Non-pigmented ciliary epithelial cell (primary cell): ENCODE measurements at regions not wholly inside any gene's neighbourhood (a gene's known extent, or its start where the extent isn't known, plus 50 kb on each side); places are given as distances from the start of the nearest gene placed in this dataset.

Experiments
- DNase-seq: peaks from one replicate; pipeline ENCODE4 v3.0.0-alpha.2; 2010; ENCODE audit warnings: low read depth

DNA sequence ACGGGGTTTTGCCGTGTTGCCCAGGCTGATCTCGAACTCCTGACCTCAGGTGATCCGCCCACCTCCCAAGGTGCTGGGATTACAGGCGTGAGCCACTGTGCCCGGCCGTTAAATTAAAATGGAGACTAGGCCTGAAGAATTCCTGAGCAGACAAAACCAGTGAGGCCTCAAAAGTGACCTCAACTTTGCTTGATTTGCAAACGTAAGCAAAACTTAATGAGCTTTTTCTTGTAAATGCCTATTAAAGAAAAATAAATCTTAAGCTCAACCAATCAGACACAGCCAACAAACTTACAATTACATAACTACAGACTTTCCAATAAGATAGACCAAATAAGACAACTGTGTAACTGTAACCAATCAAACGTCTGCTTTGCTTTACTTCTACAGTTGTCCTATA, 111.3 kb upstream of the SEMA6A start:
- no peak for DNase-seq

DNA sequence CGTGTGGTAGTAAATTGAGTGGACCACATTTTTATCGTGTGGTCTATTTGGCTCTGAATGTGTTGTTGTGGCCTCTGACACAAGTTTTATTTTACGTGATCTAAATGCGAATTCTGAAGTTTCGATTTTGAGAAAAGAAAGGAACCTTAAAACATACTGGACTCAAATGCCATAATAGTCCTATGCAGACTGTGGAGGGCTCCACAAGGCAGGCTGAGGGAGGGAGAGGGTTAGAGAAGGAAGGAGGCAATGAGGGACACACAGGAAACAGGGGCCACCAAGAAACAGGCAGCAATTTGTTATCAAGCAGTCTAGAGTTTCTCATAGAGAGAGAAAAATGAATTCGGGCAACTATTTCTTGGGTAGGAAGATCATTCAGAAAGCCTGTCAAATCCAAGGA, 110.4 kb upstream of the SEMA6A start:
- DNase-seq: no peak

DNA sequence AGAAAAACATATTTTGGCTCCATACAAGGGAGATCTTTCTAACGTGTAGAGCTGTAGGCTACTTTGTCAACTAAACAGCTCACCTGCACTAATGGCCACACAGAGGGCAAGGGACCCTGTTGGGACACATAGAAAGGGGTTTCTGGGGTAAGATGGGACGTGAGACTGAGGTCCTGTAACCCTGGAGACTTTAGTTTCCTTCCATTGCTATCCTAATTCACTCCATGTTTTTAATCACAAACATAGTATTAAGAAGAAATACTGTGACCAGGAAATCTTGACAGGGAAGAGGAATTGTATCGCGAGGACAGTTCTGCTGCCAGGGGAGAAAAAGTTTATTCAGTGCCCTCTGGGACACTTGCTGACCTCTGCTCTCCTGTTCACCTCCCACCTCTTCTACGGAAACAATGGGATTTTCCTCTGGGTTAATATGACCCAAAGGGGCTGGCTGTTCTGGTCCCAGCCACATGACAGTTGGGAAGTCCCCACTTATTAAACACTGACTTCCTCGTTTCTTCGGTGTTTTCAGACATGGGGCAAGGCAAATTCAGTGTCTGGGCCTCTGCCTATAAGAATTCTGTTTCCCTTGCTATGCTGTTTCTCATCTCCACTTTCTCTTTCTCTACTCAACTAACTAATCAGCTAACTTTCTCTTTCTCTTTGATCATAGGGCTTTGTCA, 106.9 kb upstream of the SEMA6A start:
- no peak for DNase-seq

DNA sequence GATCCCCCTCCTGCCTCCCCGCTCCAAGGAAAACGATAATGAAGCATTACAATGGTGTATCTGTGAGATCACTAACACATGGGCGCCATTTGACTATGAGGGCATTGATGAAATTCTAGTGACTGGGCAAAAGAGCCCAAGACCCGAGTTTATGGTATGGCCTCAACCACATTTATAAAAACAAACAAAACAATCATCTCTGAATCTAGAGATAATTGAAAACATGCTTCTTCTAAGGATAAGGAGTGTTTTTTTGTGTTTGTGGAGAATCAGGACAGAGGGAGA, 100.9 kb upstream of the SEMA6A start:
- no peak for DNase-seq

DNA sequence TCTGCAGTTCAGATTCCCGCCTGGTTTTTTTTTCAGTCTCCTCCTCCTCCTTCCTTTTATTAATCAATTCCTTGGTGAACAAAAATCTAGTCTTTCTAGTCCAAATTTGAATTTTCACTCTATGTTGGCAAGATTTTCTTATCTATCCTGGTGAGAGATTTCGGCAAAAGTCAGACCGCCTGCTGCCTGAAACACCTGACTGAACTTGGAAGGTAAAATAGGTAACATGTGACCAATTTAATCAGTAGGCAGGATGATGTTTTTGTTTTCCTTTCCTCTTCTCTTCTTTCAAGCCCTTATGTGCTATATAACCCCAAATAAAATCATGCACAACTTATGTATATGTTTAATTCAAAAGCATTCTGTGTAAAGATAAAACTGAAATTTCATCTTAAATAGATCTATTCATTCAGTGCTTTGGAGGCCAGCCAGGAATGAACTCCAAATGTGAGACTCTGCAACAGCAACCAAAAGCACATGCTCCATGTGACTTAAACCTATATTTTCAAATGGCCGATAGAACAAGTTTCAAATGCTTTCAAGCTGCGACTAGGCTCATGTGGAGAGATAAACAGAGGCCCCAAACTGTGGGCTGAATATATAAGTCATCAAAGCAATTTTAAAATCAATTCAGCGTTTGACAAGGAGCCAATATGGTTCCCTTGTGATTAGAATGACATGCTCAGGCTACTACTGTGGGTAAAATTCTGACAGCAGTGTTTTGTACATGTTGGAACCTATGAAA, 100.4 kb upstream of the SEMA6A start:
- no peak for DNase-seq

DNA sequence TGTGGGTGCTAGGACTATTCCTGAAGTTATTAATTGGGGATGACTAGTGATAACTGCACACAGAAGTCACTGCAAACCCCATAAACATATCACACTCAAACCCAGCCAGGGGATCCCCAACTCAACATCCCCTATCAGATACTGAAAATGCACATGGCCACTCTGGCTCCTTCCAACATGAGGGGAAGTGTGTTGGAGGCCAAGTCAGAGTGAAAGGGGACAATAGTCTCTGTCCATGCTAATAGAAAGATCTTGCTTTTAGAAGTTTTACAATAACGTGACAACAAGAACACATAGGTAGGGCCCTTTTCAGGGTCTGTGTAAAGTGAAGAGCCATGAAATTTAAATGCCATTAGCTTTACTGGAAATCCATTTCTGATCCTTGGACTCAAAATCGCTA, 98.8 kb upstream of the SEMA6A start:
- DNase-seq: no peak

DNA sequence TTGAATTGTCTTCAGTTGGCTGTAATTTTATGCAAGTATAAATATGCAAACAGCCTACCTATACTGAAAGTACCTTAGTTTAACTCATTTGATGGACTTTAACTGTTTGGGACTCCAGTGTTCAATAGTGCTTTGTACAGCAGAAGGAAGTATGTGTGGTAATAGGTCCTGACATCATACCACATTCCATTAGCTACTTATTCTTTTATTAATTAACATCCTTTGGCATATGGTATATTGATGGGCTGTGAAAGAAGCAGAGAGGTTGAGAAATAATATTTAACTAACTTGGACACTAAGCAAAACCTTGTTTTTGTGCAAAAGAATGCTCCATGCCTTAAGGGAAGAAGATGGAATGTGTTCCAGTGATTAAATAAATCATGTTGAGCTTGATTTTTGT, 97.6 kb upstream of the SEMA6A start:
- DNase-seq: no peak

DNA sequence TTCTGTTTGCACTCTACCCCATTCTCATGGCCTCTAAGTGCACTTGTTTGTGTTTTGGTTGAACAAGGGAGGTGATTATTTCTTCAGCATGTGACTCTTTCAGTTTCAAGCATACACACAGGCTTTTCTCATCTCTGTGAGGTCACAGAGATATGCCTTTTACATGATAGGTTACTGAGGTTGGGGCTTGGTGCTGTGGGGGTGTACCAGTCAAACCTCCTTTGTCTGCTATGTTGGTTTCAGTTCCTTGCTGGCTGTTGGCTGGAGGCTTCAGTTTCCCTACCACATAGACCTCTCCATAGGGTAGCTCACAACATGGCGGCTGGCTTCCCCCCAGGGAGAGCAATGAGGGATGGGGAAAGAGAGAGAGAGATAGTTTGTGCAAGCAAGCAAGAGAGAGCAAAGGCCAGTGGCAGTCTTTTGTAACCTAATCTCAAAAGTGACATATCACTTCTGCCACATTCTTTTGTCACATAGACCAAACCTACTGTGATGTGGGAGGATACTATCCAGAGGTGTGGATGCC, 96.7 kb upstream of the SEMA6A start:
- DNase-seq: no peak

DNA sequence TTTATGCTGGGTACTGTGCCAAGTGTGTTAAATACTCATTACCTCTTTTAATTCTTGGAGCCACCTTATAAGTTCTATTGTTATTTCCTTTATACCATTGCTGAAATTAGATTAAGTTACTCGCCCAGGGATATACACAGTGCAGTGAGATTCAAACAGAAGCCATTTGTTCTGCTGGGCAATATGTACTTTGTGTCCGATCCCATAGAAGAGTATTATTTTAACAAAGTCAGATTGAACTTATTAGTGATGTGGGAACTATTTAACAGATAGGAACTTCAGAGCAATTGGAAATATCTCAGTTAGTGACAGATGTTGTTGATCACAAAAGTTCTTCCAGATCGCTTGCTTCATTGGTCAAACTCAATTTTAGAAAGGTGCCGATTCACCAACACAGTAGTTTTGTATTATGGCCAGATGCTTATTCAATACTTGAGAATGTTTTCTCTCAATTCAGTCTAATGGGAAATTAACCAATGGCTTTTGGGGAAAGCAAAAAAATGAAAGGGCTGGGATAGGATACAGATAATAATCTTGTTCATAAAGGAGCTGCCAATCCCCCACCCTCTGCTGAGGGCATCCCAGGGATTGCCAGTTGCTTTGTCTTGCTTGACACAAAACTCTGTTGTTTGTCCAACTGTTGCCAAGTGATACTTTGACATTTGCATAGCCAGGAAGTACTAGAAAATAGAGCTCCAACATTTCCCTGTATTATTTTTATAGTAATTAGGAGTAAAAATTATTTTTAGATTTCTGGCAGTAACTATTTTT, 94.8 kb upstream of the SEMA6A start:
- no peak for DNase-seq

DNA sequence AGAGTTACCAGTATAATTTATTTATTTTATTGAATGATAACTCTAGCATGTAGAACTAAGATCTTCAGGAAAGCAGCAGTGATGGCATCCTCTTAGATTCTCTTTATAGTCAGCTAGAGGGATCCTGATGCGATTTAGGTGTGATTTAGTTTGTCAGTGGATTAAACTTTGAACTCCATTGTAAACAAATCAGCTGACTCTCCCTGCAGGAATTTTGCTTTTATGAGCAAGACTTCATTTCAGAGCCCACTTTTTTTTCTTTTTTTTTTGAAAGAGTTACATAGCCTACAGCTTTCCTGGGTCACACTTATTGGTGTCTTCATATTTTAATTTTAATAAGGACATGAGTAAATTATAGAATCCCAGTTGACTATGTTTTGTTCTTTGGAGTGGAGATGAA, 93.8 kb upstream of the SEMA6A start:
- DNase-seq: no peak

DNA sequence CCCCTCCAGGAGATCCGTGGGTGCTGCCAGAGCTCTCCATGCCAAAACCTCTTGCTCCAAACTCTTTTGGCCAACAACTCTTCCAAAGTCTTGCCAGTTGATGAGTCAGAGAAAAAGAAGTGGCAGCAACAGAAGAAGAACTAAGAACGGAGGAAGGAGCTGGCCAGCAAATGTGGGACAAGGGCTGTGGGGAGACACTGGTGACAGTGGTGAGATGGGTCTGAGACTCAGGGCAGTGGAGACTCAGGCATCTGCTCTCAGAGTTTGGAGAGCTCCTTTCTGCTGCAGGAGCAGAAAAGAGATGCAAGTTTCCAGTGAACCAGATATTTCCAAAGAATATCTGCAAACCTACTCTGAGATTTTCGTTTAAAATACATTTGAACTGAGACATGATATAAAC, 92.3 kb upstream of the SEMA6A start:
- DNase-seq: no peak

DNA sequence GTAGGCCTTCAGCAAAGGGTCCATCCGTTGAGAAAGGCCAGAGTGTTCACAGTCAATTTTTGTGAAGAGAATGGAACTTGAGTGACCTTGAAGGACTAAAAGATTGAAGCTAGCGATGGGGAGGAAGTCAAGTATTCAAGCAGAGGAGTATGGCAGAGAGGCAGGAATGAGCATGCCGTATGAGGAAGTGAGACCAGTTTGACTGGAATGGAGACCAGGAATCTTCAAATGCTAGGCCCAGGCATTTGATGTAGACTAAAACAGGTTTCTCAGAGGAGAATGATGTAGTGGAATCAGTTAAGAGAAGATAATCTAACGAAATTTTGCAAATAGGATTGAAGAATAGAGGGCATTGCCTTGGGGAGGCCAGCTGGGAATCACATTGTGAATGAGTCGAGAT, 90.4 kb upstream of the SEMA6A start:
- no peak for DNase-seq

DNA sequence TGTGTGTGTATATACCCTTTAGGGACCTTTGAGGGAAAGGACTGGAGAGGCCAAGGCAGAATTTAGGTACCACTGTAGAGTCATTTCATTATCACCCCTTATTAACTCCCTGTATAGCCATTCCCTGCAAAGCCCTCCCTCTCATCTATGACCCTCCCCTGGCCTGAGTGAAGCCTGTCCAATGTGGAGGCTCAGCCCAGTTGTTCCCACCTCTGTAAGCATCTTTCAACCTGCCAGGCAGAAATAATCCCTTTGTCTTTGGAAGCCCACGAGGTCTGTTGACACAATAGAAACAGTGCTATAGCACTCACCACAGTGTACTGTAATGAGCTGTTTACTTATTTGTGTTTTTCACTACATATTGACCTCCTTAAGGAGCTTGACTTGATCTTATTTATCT, 88.5 kb upstream of the SEMA6A start:
- no peak for DNase-seq

DNA sequence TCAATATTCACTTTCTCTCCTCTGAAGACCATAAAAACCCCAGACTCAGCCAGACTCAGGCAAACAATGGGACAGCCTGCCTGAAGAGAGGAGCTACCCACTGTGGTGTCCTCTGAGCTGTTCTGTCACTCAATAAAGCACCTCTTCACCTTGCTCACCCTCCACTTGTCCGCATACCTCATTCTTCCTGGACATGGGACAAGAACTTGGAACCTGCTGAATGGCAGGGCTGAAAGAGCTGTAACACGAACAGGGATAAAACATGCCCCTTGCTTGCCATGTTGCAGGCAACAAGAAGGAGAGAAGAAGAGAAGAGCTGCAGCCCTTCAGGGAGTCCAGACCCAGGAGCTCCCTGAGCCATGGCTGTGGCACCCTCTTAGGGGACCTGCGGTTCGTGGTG, 86.8 kb upstream of the SEMA6A start:
- no peak for DNase-seq

DNA sequence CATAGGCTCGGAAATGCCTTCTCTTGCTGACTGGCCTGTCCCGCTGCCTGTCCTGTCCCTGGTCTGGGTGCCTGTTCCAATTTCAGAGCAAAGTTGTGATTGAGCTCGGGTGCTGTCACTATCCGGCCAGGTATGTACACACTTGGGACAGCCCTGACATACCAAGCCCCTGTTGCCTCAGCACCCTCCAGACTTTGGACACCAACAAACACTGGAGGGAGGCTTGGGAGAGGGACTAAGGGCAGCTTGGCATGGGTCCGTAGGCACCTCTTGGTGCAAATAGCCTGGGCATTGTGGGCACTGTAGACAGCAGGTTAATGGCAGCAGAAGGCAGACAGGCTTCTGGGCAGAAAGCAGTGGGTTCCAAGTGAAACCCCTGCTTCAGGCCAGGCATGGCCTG, 86.3 kb upstream of the SEMA6A start:
- DNase-seq: no peak

DNA sequence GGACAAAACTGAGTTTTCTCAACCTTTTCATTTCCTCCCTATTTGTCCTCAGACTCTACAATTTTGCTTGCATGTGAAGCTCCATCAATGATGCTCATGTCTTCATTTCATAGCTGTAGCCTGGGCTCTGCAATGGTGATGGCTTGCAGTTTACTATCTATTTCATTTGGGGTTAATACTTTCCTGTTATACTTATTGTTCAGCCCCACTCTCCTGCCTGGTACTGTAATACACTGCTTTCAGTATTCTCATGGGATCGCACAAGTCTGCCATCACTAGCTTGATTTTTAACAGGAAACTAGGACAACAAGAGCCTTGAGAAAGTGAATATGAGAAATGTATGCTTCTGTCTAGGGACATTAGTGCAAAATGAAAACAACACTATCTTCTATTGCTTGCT, 84.2 kb upstream of the SEMA6A start:
- no peak for DNase-seq

DNA sequence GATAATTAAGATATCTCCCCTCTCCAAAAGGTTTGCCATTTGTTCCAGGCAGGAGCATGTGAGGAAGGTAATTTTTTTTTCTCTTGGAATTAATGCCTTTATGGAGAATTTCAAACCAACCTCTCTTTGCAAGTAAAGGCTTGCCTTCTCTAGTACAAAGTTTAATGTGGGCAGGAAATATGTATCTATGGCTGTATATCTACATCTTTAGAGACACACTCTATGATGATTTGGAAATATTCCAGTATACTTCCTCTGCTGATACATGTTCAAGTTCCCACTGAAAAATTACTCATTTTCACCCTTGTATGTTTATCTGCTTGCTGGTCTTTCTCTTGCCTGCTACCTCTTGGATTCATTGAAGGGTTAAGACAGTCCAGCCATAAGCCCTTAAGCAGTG, 83.5 kb upstream of the SEMA6A start:
- DNase-seq: no peak

DNA sequence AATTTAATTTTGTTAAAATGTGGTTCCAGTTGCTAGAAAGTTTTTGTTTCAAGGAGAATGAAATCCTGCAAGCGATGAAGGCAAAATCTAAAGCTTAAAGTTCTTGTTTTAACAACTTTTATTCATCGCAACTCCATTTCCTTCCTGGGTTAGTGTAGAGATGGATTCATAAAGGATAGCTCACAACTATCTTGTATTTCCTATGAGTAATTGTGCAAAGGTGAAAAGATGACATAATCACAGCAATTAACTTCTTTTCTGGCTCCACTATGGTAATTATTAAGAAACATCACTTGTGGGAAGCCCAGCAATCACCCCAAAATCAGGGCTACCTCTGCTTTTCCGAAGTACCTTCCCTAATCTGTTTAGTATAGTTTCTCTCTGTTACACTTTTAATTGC, 80.8 kb upstream of the SEMA6A start:
- DNase-seq: no peak

DNA sequence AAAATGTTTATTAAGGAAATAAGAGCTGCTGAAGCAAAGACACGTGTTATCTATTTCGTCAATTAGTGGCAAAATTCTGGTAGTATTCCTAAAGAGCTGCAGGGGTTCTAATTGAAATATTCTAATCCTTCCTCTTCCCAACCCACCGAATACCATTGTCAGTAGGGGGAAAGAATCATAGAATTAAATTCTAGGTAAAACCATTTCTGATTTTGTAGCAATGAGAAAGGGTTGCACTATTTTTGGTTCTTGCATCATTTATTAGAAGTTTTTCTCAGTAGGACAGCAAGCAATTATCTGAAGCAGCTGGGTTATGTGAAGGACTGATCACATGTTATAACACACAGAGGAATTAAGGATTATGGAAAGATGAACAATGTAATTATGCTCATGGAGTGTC, 80.3 kb upstream of the SEMA6A start:
- no peak for DNase-seq

DNA sequence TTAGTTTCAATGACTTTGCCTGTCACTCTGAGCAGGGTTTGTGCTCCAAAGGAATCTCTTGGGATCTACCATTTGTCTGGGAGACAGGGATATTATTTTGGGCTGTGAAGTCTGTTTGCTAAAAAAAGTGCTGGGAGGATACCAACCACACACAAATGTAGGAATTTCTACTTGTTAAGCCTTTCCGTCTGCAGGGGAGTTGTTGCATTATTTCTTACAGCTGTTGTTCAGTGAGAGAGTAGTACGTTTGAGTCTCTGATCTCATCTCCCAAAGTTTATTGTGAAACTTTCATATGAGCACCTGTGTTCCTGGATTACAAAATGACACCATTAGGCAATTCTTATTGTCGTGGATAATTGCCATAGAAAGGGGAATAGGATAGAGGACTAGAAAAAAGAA, 78.3 kb upstream of the SEMA6A start:
- no peak for DNase-seq

DNA sequence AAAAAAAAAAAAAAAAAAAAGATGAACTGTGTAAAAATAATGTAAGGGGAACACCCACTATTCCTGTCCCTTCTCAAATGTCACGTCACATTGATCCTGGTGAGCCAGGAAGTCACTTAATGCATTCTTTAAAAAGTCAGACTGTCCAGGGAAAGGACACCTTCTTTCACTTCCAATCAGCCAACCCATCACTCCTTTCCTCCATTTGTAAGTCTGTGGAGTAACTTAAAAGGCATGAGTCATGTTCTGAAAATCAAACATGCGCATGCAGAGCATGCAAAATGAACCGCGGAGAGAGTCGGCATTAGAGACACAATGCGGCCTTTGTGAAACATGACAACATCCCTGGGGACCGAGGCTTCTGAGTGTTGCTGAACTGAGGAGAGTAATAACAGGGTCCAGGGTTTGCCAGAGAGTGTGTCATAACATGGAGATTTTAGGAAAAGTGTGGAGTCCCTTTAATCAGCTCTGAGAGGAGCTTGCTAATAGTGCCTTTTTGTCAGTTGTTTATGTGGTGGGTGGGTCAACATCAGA, 77.6 kb upstream of the SEMA6A start:
- DNase-seq: peak; percentile 28

DNA sequence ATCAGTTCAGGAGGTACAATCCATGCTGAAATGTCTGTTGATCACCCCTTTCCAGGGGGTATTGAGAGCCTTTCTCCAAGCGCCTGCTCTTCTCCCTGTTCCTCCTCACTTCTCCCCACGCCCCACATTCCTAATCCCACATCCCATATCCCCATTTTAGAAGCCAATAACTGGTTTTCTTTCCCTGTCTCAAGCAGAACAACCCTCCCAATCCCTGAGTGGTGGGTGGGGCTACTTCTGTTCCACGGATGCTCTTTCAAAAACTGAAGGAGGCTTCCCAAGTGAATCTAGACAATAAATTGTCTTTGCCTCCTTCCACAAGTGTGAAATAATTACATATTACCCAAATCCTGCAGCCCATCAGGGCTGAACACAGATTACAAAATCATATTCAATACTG, 77.0 kb upstream of the SEMA6A start:
- DNase-seq: no peak

DNA sequence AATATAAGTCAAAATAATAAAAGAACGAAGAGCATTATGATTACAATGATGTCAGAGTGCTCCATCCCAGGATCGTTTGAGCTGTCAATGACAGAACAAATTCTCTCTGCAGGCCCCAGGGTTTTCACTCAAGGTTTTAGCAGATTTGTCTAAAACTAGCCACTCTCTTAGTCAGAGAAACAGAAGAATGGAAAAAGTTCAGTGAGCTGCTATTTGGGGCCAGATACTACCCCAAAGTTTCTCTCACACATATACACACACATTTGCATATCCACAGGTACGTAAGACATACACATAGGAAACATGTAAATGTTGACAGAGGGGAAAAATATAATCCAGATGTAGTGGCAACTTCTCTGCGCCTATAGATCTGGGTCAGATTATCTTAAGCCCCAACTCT, 76.3 kb upstream of the SEMA6A start:
- DNase-seq: no peak
